ENCODE measurements at regions not wholly inside any gene's neighbourhood (a gene's known extent, or its start where the extent isn't known, plus 50 kb on each side); places are given as distances from the start of the nearest gene placed in this dataset.
"Not testable (repeated sequence)": the region's sequence is repeated elsewhere in the genome, so short reads cannot be mapped to it uniquely, and the experiment has no call there.

DNA sequence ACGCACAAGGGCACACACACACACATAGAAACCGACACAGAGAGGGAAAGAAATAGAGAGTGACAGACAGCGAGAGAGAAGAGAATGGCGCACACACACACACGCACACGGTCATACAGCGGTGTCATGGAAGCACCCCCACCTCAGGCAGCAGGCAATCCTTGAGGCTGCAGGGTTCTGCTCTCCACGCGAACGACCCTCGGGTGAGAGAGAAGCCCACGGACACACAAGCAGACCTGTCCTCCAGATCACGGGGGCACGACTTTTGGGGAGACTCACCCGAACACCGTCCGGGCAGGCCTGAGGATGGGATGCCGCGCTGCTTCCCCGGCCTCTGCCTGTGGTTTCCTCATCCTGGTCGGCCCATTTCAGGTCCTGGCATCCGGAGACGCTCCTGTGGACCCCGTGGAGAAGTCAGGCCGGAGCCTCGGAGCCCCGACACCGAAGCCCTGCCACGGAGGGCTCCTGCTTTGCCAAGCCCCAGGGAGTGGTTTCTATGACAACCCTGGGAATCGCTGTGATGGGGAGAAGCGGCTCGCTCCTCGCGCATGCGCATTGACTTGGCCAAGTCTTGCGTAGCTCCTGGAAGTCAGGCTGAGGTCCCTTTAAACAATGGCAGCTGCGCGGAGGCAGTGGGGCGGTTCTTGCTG, 118.2 kb upstream of the KCNJ18 start:
- Histone ChIP-seq H3K36me3 (no peaks in the 10 kb centered on the region), H3K4me1 (peaks cover 5% of the 10 kb centered on the region), H3K27ac (replicated peaks) (peak overlapping the region; percentile 40), H3K9me3 (replicated peaks) (peaks cover 11% of the 10 kb centered on the region), H3K27me3 (ENCODE audit: low read depth) (no peaks in the 10 kb centered on the region), H3K4me3 (peak overlapping the region; percentile 73)
- peak; percentile 83 for DNase-seq
- TF ChIP-seq, protein P1, sequence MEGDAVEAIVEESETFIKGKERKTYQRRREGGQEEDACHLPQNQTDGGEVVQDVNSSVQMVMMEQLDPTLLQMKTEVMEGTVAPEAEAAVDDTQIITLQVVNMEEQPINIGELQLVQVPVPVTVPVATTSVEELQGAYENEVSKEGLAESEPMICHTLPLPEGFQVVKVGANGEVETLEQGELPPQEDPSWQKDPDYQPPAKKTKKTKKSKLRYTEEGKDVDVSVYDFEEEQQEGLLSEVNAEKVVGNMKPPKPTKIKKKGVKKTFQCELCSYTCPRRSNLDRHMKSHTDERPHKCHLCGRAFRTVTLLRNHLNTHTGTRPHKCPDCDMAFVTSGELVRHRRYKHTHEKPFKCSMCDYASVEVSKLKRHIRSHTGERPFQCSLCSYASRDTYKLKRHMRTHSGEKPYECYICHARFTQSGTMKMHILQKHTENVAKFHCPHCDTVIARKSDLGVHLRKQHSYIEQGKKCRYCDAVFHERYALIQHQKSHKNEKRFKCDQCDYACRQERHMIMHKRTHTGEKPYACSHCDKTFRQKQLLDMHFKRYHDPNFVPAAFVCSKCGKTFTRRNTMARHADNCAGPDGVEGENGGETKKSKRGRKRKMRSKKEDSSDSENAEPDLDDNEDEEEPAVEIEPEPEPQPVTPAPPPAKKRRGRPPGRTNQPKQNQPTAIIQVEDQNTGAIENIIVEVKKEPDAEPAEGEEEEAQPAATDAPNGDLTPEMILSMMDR (IDR thresholded peaks at IDR 0.05; ENCODE audit: borderline replicate concordance): no peak
- intact Hi-C loops (cut with micrococcal nuclease): no loop called here

DNA sequence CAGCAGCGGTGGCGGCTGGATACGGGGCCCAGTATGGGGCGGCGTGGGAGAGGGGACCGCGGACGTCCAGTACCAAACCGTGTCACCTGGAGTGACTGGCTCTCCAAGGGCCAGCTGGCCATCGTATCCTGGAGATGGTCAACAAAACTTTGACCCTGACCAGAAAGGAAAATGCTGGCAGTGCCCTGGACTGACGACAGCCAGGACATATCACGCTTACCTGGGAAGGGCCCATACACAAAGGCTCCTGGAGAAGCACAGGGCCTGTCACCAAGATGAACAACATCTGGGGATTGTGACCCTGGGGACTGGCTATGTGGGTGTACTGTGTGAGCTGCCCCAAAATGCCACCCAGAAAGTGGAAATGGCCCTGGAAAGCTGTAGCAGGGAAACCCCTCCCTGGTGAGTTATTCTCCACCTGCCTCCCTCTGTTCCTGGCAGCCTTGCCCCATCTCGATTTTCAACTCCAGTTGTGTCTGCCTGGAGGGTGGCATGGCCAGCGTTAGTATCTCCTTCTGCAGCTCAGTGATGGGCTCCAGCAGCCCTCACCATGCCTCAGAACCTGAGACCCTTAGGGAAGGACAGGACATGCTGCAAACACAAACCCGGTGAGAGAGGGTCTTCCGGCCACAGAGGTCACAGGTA, 117.6 kb upstream of the KCNJ18 start:
- H3K27me3 ChIP-seq (ENCODE audit: low read depth); DNase-seq; H3K4me1 ChIP-seq; intact Hi-C loops (cut with micrococcal nuclease); H3K36me3 ChIP-seq; H3K27ac ChIP-seq (replicated peaks): not testable (repeated sequence)
- H3K9me3 ChIP-seq (replicated peaks): peaks cover 11% of the 10 kb centered on the region
- peak overlapping the region; percentile 73 for H3K4me3 ChIP-seq

DNA sequence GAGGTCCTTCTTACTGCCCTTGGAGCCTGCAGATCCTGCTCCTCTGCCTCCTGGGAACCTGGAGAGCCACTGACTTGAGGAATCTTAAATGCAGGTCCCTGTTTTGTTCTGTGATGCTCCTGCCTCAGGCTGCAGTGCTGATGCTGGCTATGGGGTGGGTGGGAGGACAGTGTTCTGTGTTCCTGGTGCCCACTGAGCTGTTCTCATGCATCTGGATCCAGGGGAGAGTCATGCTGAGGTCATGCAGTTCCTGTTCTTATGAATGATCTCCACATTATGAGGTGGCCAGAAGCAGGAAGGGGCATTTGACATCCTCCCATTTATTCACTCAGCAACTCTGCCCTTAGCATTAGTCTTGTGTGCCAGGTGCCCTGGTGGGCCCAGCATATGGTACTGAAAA, 113.5 kb upstream of the KCNJ18 start:
- DNase-seq; H3K4me1 ChIP-seq; intact Hi-C loops (cut with micrococcal nuclease); H3K36me3 ChIP-seq; H3K27me3 ChIP-seq (ENCODE audit: low read depth); H3K4me3 ChIP-seq; H3K9me3 ChIP-seq (replicated peaks); H3K27ac ChIP-seq (replicated peaks): not testable (repeated sequence)

DNA sequence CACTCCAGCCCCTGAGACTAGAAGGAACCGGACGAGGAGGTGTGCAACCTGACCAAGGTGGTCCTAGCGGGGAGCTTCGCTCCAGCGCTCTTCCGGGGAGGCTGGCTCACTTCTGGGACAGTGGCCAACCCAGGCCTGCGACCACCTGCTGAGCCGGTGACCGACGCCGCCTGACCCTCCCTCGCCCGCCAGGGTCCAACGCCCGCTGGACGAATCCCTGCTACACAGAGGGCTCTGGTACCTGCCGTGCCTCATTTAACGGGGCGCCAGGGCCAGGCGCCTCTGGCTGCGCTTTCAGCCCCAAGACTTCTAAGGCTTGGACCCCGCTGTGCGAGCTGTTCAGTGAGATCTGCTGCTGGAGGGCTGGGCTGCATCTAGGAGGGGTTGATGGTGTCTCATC, 99.5 kb upstream of the KCNJ18 start:
- TF ChIP-seq, protein P1 (IDR thresholded peaks at IDR 0.05; ENCODE audit: borderline replicate concordance): no peak
- peaks cover 26% of the 10 kb centered on the region for H3K27me3 ChIP-seq (ENCODE audit: low read depth)
- no peaks in the 10 kb centered on the region for H3K4me1 ChIP-seq
- H3K4me3 ChIP-seq: no peak overlapping the region
- no peaks in the 10 kb centered on the region for H3K36me3 ChIP-seq
- no peak for DNase-seq
- no peak overlapping the region for H3K27ac ChIP-seq (replicated peaks)
- intact Hi-C loops (cut with micrococcal nuclease): no loop called here
- H3K9me3 ChIP-seq (replicated peaks): peaks cover 5% of the 10 kb centered on the region

DNA sequence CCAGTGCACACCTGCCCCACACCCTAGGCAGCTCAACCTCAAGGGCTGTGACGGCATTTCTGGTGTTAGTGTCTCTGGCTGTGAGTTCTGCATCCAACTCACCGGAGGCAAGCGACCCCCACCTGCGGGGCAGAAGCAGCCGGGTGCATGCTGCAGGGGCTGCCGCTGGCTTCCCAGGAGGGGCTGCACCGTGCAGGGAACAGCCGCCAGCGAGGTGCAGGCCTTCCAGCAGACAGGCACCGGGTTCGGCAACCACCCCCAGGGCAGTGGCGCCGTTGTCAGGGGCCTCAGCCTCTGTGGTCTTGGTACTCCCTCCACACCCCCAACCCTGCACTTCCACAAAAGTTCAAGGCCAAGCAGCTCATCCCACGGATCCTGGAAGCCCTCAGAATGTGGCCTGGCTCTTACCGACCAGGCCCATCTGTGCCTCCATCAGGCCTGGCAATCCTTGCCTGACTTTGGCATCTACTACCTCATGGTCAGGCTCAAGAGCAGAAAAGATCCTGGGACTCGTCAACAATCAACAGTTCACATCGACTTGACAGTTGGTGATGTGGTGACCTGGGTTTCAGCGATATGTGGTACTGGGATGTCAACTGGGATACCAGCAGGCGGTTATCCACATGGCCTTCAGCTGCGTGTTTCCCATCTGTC, 98.7 kb upstream of the KCNJ18 start:
- intact Hi-C loops (cut with micrococcal nuclease); DNase-seq; H3K9me3 ChIP-seq (replicated peaks); H3K27ac ChIP-seq (replicated peaks); H3K4me1 ChIP-seq; H3K4me3 ChIP-seq; H3K36me3 ChIP-seq: not testable (repeated sequence)
- H3K27me3 ChIP-seq (ENCODE audit: low read depth): peaks cover 34% of the 10 kb centered on the region

DNA sequence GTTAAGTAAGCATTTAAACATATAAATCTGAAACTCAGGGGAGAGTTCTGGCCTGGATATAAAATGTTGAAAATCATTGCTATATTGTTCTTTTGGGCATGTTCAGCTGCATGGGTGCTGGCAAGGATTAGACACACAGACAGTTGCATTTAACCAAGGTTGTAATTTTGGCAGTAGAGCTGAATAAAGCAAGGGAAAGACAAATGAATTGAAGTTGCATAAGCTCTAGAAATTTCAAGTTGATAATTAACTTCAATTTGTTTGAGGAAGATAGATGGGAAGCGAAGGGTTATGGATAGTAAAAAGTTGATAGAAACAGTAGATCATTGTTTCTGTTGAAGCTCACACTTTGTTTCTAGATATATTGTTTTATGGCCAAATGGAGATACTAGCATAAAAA, 97.2 kb upstream of the KCNJ18 start:
- H3K36me3 ChIP-seq: no peaks in the 10 kb centered on the region
- DNase-seq: no peak
- H3K4me1 ChIP-seq: no peaks in the 10 kb centered on the region
- intact Hi-C loops (cut with micrococcal nuclease): no loop called here
- TF ChIP-seq, protein P1 (IDR thresholded peaks at IDR 0.05; ENCODE audit: borderline replicate concordance): no peak
- H3K4me3 ChIP-seq: no peak overlapping the region
- no peak overlapping the region for H3K27ac ChIP-seq (replicated peaks)
- peaks cover 46% of the 10 kb centered on the region for H3K27me3 ChIP-seq (ENCODE audit: low read depth)
- H3K9me3 ChIP-seq (replicated peaks): no peaks in the 10 kb centered on the region

DNA sequence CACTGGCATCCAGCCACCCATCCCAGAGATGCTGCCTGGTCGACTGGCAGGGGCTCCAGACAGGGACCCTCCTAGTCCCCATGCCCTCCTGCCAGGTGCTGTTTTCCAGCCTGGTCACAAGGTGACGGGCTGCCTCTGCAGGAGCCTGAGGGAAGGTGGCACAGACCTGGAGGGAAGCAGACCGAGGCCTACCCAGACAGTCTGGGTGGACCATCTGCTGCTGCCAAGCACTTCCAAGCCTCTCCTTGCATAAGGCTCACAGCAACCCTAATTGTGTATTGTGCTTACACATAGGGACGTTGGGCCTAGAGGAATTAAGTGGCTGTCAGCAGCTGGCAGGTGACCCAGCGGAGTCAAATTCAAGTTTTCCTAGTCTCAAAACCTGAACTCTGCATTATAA, 90.1 kb upstream of the KCNJ18 start:
- Histone ChIP-seq H3K4me1 (no peaks in the 10 kb centered on the region), H3K36me3 (no peaks in the 10 kb centered on the region), H3K9me3 (replicated peaks) (no peaks in the 10 kb centered on the region), H3K27ac (replicated peaks) (no peak overlapping the region), H3K27me3 (ENCODE audit: low read depth) (peaks cover 36% of the 10 kb centered on the region), H3K4me3 (no peak overlapping the region)
- no peak for DNase-seq
- TF ChIP-seq, protein P1 (IDR thresholded peaks at IDR 0.05; ENCODE audit: borderline replicate concordance): no peak
- intact Hi-C loops (cut with micrococcal nuclease): no loop called here

DNA sequence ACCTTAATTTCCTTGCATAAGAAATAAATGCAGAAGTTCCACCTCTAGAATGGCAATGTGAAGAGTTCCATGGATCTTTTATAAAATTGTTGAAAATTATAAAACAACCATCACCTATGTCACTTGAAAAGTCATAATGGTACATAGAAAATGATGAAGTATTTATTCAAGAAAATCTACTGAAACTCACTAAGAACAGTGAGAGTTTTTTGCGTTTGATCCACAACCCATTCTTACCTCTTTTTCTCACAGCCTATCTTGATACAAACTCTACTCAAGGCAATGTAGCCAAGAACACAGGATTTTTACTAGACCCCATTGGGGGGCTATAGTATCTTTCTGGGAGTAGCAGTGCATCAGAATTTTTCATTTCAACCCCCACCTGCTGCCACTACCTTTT, 89.0 kb upstream of the KCNJ18 start:
- DNase-seq; intact Hi-C loops (cut with micrococcal nuclease); H3K4me3 ChIP-seq; H3K36me3 ChIP-seq; H3K4me1 ChIP-seq; H3K27ac ChIP-seq (replicated peaks); H3K9me3 ChIP-seq (replicated peaks): not testable (repeated sequence)
- H3K27me3 ChIP-seq (ENCODE audit: low read depth): peaks cover 31% of the 10 kb centered on the region

DNA sequence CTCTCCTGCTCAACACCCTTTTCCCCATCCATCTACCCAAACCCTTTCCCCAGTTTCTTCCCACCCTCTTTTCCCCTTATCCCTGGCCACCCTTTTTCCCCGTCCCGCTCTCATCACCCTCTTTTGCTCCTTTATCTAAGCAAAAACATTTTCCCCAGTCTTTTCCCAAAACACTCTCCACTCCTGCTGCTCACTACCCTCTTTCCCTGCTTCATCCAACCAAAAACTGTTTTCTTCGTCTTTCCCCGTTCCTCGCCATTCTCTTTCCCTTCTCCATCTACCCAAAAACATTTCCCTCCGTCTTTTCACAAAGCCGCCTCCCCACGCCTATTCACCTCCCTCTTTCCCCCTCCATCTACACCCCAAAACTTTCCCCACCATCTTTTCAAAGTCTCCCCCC, 80.9 kb upstream of the KCNJ18 start:
- intact Hi-C loops (cut with micrococcal nuclease); DNase-seq; H3K4me3 ChIP-seq; H3K27ac ChIP-seq (replicated peaks); H3K9me3 ChIP-seq (replicated peaks); H3K36me3 ChIP-seq; H3K4me1 ChIP-seq: not testable (repeated sequence)
- H3K27me3 ChIP-seq (ENCODE audit: low read depth): peaks cover 15% of the 10 kb centered on the region
